ENCODE measurements at regions not wholly inside any gene's neighbourhood (a gene's known extent, or its start where the extent isn't known, plus 50 kb on each side); places are given as distances from the start of the nearest gene placed in this dataset.

DNA sequence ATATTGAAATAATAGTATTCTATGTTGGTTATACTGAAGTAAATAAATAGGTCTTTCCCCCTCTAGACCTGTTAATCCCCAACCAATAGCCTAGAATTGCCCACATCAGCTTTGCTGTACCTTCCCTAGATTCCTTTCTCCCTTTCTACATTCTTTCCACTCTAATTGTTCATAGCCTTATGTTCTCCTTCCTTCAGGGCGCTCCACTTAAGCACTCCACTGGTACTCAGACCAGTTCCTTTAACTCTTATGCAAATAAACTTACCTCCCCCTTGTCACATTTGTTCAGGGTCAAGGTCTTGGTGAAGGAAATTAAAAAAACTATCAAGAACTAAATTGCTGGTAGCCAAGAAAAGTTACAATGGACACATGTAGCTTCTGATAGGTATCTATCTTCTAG, 294.8 kb downstream of the UTP18 start:
- H3K23ac ChIP-seq (ENCODE audit: low read length in 2 of 2): no peak overlapping the region
- no peaks in the 10 kb centered on the region for H3K4me1 ChIP-seq (ENCODE audit: control insufficient read depth, insufficient read depth, low read depth, low read length)
- no peaks in the 10 kb centered on the region for H3K9me3 ChIP-seq (ENCODE audit: control insufficient read depth, low read length)
- no peak overlapping the region for H2BK5ac ChIP-seq (ENCODE audit: low read depth, low read length, poor library complexity, severe bottlenecking)
- H3K79me1 ChIP-seq (replicated peaks; ENCODE audit: low read length, poor library complexity, severe bottlenecking): no peaks in the 10 kb centered on the region
- H3K9ac ChIP-seq (ENCODE audit: low read length): no peak overlapping the region
- no peaks in the 10 kb centered on the region for H3K27me3 ChIP-seq (ENCODE audit: control insufficient read depth in 1 of 2, insufficient read depth in 1 of 2, low read length in 2 of 2)
- H2BK15ac ChIP-seq (ENCODE audit: low read depth, poor library complexity, severe bottlenecking): no peak overlapping the region
- H3K4me2 ChIP-seq (ENCODE audit: low read length, poor library complexity, severe bottlenecking): no peak overlapping the region
- H2BK120ac ChIP-seq (ENCODE audit: low read depth, low read length): no peak overlapping the region
- H2BK12ac ChIP-seq (ENCODE audit: low read length in 2 of 2): no peak overlapping the region
- no peak overlapping the region for H3K4ac ChIP-seq (ENCODE audit: low read depth in 1 of 2, low read length in 2 of 2)
- H3K27ac ChIP-seq (ENCODE audit: low read length, poor library complexity, severe bottlenecking): no peak overlapping the region
- H2AK5ac ChIP-seq (ENCODE audit: low read length, severe bottlenecking): no peak overlapping the region
- no peak overlapping the region for H4K91ac ChIP-seq (ENCODE audit: low read length)
- no peaks in the 10 kb centered on the region for H3K36me3 ChIP-seq (ENCODE audit: control insufficient read depth in 1 of 2, insufficient read depth in 2 of 2, low read depth in 1 of 2, low read length in 2 of 2)
- H3K14ac ChIP-seq (ENCODE audit: low read length in 2 of 2): no peak overlapping the region
- H3K4me3 ChIP-seq (ENCODE audit: insufficient read depth in 1 of 2, low read depth in 1 of 2, low read length in 2 of 2): no peak overlapping the region
- no peak overlapping the region for H2AFZ ChIP-seq (ENCODE audit: low read depth, low read length)
- WGBS: 40% methylated on average over 1 of the region's 1 CpG
- DNase-seq: no peak
- H4K8ac ChIP-seq (ENCODE audit: low read length): no peak overlapping the region
- no peak overlapping the region for H3K18ac ChIP-seq (ENCODE audit: low read depth in 1 of 2, low read length in 2 of 2)

DNA sequence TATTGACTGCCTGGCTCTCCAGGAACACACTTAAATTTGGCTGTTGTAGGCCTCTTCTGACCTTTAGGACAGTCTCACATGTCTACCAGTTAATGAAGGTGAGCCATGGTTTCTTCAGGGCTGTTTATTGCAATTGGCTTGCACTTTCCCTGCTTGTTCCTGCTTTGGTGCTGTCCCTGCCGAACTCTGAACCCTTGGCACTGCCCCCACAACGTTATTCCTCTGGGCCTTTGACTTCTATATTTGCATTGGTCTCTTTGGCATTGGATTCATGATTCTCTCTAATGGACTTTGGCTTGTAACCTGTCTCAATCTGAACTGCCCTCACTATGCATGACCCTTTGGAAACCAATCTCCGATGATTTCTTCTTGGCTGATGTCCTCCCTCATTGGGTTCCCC, 299.4 kb downstream of the UTP18 start:
- Histone ChIP-seq H3K27ac (ENCODE audit: low read length, poor library complexity, severe bottlenecking) (no peak overlapping the region), H3K27me3 (ENCODE audit: control insufficient read depth in 1 of 2, insufficient read depth in 1 of 2, low read length in 2 of 2) (no peaks in the 10 kb centered on the region), H3K4me1 (ENCODE audit: control insufficient read depth, insufficient read depth, low read depth, low read length) (no peaks in the 10 kb centered on the region), H3K18ac (ENCODE audit: low read depth in 1 of 2, low read length in 2 of 2) (no peak overlapping the region), H2AK5ac (ENCODE audit: low read length, severe bottlenecking) (no peak overlapping the region), H4K8ac (ENCODE audit: low read length) (no peak overlapping the region), H3K36me3 (ENCODE audit: control insufficient read depth in 1 of 2, insufficient read depth in 2 of 2, low read depth in 1 of 2, low read length in 2 of 2) (no peaks in the 10 kb centered on the region), H3K4ac (ENCODE audit: low read depth in 1 of 2, low read length in 2 of 2) (no peak overlapping the region), H3K4me3 (ENCODE audit: insufficient read depth in 1 of 2, low read depth in 1 of 2, low read length in 2 of 2) (no peak overlapping the region), H2BK120ac (ENCODE audit: low read depth, low read length) (no peak overlapping the region), H2BK15ac (ENCODE audit: low read depth, poor library complexity, severe bottlenecking) (no peak overlapping the region), H3K4me2 (ENCODE audit: low read length, poor library complexity, severe bottlenecking) (no peak overlapping the region), H3K23ac (ENCODE audit: low read length in 2 of 2) (no peak overlapping the region), H3K9ac (ENCODE audit: low read length) (no peak overlapping the region), H3K14ac (ENCODE audit: low read length in 2 of 2) (no peak overlapping the region), H2AFZ (ENCODE audit: low read depth, low read length) (no peak overlapping the region), H3K79me1 (replicated peaks; ENCODE audit: low read length, poor library complexity, severe bottlenecking) (no peaks in the 10 kb centered on the region), H4K91ac (ENCODE audit: low read length) (no peak overlapping the region), H2BK5ac (ENCODE audit: low read depth, low read length, poor library complexity, severe bottlenecking) (no peak overlapping the region), H3K9me3 (ENCODE audit: control insufficient read depth, low read length) (no peaks in the 10 kb centered on the region), H2BK12ac (ENCODE audit: low read length in 2 of 2) (no peak overlapping the region)
- WGBS: 53% methylated on average over 3 of the region's 3 CpGs
- no peak for DNase-seq

DNA sequence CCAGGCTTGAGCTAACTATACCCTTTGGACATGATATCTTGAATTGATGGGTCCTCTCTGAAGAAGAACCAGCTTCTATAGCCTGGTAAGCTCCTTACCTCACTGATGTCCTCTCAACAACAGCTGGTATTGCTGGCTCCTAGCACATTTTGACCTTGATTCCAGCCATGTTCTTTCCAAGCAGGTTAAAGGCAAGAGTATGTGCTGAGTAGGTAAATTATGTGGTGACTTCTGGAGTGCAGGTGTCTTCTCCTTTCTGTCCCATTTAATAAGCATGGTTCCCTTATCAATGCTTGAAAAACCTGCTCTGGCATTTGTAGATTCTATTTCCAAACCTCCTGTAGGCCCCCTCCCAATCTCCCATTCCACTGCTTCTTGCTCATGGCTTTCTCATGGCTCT, 300.1 kb downstream of the UTP18 start:
- H3K9ac ChIP-seq (ENCODE audit: low read length): no peak overlapping the region

DNA sequence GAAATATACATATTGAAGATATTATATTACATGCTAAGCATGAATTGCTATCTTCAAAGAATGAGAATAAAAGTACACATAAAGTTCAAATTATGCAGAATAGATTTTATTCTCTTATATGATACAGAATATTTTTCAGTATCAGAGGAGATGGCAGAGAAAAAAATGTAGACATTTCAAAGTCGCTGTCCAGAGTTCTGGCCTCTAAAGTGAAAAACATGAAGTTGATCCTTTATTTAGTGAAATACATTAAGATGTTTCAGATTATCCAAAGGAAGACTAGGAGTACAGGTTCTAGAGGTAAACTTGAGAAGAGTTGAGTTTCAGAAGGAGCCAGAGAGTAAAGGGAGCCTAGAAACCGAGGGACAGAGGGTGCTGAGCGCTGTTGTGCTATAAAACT, 303.6 kb downstream of the UTP18 start:
- no peak overlapping the region for H2BK12ac ChIP-seq (ENCODE audit: low read length in 2 of 2)
- H4K91ac ChIP-seq (ENCODE audit: low read length): no peak overlapping the region
- no peaks in the 10 kb centered on the region for H3K4me1 ChIP-seq (ENCODE audit: control insufficient read depth, insufficient read depth, low read depth, low read length)
- no peak overlapping the region for H2BK15ac ChIP-seq (ENCODE audit: low read depth, poor library complexity, severe bottlenecking)
- no peak overlapping the region for H2AFZ ChIP-seq (ENCODE audit: low read depth, low read length)
- WGBS: 43% methylated on average over 3 of the region's 3 CpGs
- no peak overlapping the region for H2AK5ac ChIP-seq (ENCODE audit: low read length, severe bottlenecking)
- H3K9ac ChIP-seq (ENCODE audit: low read length): no peak overlapping the region
- no peak overlapping the region for H2BK120ac ChIP-seq (ENCODE audit: low read depth, low read length)
- no peak overlapping the region for H3K4me2 ChIP-seq (ENCODE audit: low read length, poor library complexity, severe bottlenecking)
- no peak overlapping the region for H3K27ac ChIP-seq (ENCODE audit: low read length, poor library complexity, severe bottlenecking)
- H3K9me3 ChIP-seq (ENCODE audit: control insufficient read depth, low read length): no peaks in the 10 kb centered on the region
- DNase-seq: no peak
- no peak overlapping the region for H4K8ac ChIP-seq (ENCODE audit: low read length)
- H2BK5ac ChIP-seq (ENCODE audit: low read depth, low read length, poor library complexity, severe bottlenecking): no peak overlapping the region
- no peak overlapping the region for H3K4ac ChIP-seq (ENCODE audit: low read depth in 1 of 2, low read length in 2 of 2)
- no peak overlapping the region for H3K4me3 ChIP-seq (ENCODE audit: insufficient read depth in 1 of 2, low read depth in 1 of 2, low read length in 2 of 2)
- H3K36me3 ChIP-seq (ENCODE audit: control insufficient read depth in 1 of 2, insufficient read depth in 2 of 2, low read depth in 1 of 2, low read length in 2 of 2): no peaks in the 10 kb centered on the region
- H3K27me3 ChIP-seq (ENCODE audit: control insufficient read depth in 1 of 2, insufficient read depth in 1 of 2, low read length in 2 of 2): no peaks in the 10 kb centered on the region
- H3K18ac ChIP-seq (ENCODE audit: low read depth in 1 of 2, low read length in 2 of 2): no peak overlapping the region
- H3K23ac ChIP-seq (ENCODE audit: low read length in 2 of 2): no peak overlapping the region
- H3K79me1 ChIP-seq (replicated peaks; ENCODE audit: low read length, poor library complexity, severe bottlenecking): no peaks in the 10 kb centered on the region
- no peak overlapping the region for H3K14ac ChIP-seq (ENCODE audit: low read length in 2 of 2)

More for the DNA sequence above, 300.1 kb downstream of the UTP18 start:
- Histone ChIP-seq H3K79me1 (replicated peaks; ENCODE audit: low read length, poor library complexity, severe bottlenecking) (no peaks in the 10 kb centered on the region), H2AFZ (ENCODE audit: low read depth, low read length) (no peak overlapping the region), H2BK120ac (ENCODE audit: low read depth, low read length) (no peak overlapping the region), H3K18ac (ENCODE audit: low read depth in 1 of 2, low read length in 2 of 2) (no peak overlapping the region), H3K14ac (ENCODE audit: low read length in 2 of 2) (no peak overlapping the region), H2BK5ac (ENCODE audit: low read depth, low read length, poor library complexity, severe bottlenecking) (no peak overlapping the region), H3K36me3 (ENCODE audit: control insufficient read depth in 1 of 2, insufficient read depth in 2 of 2, low read depth in 1 of 2, low read length in 2 of 2) (no peaks in the 10 kb centered on the region), H4K91ac (ENCODE audit: low read length) (no peak overlapping the region), H3K23ac (ENCODE audit: low read length in 2 of 2) (no peak overlapping the region), H3K27me3 (ENCODE audit: control insufficient read depth in 1 of 2, insufficient read depth in 1 of 2, low read length in 2 of 2) (no peaks in the 10 kb centered on the region), H3K9me3 (ENCODE audit: control insufficient read depth, low read length) (no peaks in the 10 kb centered on the region), H3K4me2 (ENCODE audit: low read length, poor library complexity, severe bottlenecking) (no peak overlapping the region), H2AK5ac (ENCODE audit: low read length, severe bottlenecking) (no peak overlapping the region), H2BK15ac (ENCODE audit: low read depth, poor library complexity, severe bottlenecking) (no peak overlapping the region), H3K4me3 (ENCODE audit: insufficient read depth in 1 of 2, low read depth in 1 of 2, low read length in 2 of 2) (no peak overlapping the region), H2BK12ac (ENCODE audit: low read length in 2 of 2) (no peak overlapping the region), H4K8ac (ENCODE audit: low read length) (no peak overlapping the region), H3K4ac (ENCODE audit: low read depth in 1 of 2, low read length in 2 of 2) (no peak overlapping the region), H3K27ac (ENCODE audit: low read length, poor library complexity, severe bottlenecking) (no peak overlapping the region), H3K4me1 (ENCODE audit: control insufficient read depth, insufficient read depth, low read depth, low read length) (no peaks in the 10 kb centered on the region)
- DNase-seq: no peak
